BE2C (cell line): ENCODE measurements at regions not wholly inside any gene's neighbourhood (a gene's known extent, or its start where the extent isn't known, plus 50 kb on each side); places are given as distances from the start of the nearest gene placed in this dataset.

ENCODE experiments used
- DNase-seq: peaks from one replicate; pipeline ENCODE4 v3.0.0-alpha.2; 2020
- H3K27me3 ChIP-seq: fragments of 250-450 bp; sonication (Bioruptor Pico); 2 replicates; pipeline ENCODE4 v1.5.1; 2020; ENCODE audit warnings: mild to moderate bottlenecking
- H3K36me3 ChIP-seq: fragments of 250-450 bp; sonication (Bioruptor Pico); 2 replicates; pipeline ENCODE4 v1.5.1; 2020; ENCODE audit warnings: mild to moderate bottlenecking
- H3K4me1 ChIP-seq: fragments of 250-450 bp; sonication (Bioruptor Pico); 2 replicates; pipeline ENCODE4 v1.5.1; 2020
- H3K4me3 ChIP-seq: 2 replicates; pipeline ENCODE4 v1.5.1; 2011; ENCODE audit warnings: low read depth, low read length
- H3K9me3 ChIP-seq: fragments of 250-450 bp; sonication (Bioruptor Pico); 2 replicates; pipeline ENCODE4 v1.5.1; 2020
- CTCF ChIP-seq: IDR thresholded peaks from 2 replicates; pipeline ENCODE4 v1.5.1; 2012; ENCODE audit warnings: mild to moderate bottlenecking, low read depth, low read length

- no peak for DNase-seq
- H3K9me3 ChIP-seq: no peaks in the 10 kb centered on the region
- no peak overlapping the region for H3K4me3 ChIP-seq
- no peaks in the 10 kb centered on the region for H3K36me3 ChIP-seq
- peaks cover 11% of the 10 kb centered on the region for H3K27me3 ChIP-seq
- no peaks in the 10 kb centered on the region for H3K4me1 ChIP-seq
- TF ChIP-seq CTCF: no peak
Observed at GRCh38 chr7:98713165-98713810, 96.2 kb downstream of the NPTX2 start.

DNA sequence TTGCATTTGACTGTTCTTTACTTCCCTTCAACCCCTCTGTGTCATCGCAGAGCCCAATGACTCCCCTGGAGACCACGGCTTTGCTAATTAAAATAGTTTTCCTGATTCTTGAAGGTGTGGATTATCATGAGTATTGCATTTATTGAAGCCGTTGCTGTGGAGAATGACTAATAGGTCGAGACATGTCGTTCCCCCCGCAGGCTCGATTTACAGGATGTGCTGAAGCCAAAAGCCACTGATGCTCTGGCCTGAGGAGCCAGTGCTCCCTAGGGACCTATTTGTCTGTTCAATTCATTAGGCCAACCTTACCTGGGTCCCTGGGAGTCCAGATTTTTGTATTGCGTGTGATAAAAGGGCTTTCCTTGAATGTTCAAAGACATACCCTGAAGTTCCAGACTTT is 102.3 kb downstream of the NPTX2 start:
- no peaks in the 10 kb centered on the region for H3K27me3 ChIP-seq
- H3K9me3 ChIP-seq: no peaks in the 10 kb centered on the region; the same call in 1 of the 2 replicates
- no peak overlapping the region for H3K4me3 ChIP-seq
- H3K36me3 ChIP-seq: no peaks in the 10 kb centered on the region
- no peak for TF ChIP-seq CTCF
- no peak for DNase-seq
- no peaks in the 10 kb centered on the region for H3K4me1 ChIP-seq

GRCh38 chr7:98722402-98722801 is 105.3 kb downstream of the NPTX2 start:
- Histone ChIP-seq H3K4me1 (no peaks in the 10 kb centered on the region), H3K9me3 (no peaks in the 10 kb centered on the region; the same call in 1 of the 2 replicates), H3K36me3 (no peaks in the 10 kb centered on the region), H3K4me3 (no peak overlapping the region), H3K27me3 (no peaks in the 10 kb centered on the region)
- DNase-seq: no peak
- no peak for TF ChIP-seq CTCF

DNA sequence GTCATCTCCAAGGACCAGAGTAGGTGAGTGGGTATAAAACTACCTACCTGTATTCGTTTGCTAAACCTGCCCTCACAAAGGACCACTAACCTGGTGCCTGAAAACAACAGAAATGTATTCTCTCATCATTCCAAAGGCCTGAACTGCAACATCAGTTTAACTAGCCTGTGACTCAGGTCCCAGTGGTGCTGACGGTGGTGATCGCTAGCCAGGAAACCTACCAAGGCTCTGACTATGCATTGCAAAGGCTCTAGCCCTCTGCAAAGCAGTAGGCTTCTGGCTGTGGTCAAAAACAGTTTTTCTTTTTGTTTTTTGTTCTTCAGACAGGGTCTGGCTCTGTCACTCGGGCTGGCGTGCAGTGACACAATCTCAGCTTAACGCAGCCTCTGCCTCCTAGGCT is 107.5 kb downstream of the NPTX2 start:
- Histone ChIP-seq H3K4me3 (no peak overlapping the region), H3K36me3 (no peaks in the 10 kb centered on the region), H3K4me1 (no peaks in the 10 kb centered on the region), H3K27me3 (no peaks in the 10 kb centered on the region), H3K9me3 (no peaks in the 10 kb centered on the region; the same call in 1 of the 2 replicates)
- no peak for DNase-seq
- no peak for TF ChIP-seq CTCF

- no peak for DNase-seq
- no peaks in the 10 kb centered on the region for H3K4me1 ChIP-seq
- TF ChIP-seq CTCF: no peak
- no peaks in the 10 kb centered on the region for H3K36me3 ChIP-seq
- H3K27me3 ChIP-seq: no peaks in the 10 kb centered on the region
- no peaks in the 10 kb centered on the region for H3K9me3 ChIP-seq
- no peak overlapping the region for H3K4me3 ChIP-seq
Observed at GRCh38 chr7:98727146-98727709, 110.1 kb downstream of the NPTX2 start.

DNA sequence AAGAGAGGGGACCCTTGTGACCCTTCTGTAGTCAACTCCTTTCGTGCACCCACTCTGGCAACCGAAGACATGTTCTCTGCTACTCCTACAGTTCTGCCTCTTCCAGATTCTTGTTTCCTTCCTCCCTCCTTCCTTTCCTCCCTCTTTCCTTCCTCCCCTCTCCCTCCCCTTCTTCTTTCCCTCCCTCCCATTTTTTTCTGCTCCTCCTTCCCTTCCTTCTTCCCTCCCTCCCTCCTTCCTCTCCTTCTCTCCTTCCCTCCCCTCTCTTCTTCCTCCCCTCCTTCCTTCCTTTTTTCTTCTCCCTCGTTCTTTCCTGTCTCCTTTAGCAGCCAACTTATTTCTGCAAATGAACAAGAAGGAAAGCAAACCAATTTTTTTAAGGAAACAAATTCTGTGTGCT is 111.5 kb downstream of the NPTX2 start:
- DNase-seq: no peak
- H3K4me3 ChIP-seq: no peak overlapping the region
- H3K27me3 ChIP-seq: no peaks in the 10 kb centered on the region
- TF ChIP-seq CTCF: no peak
- H3K9me3 ChIP-seq: 0 out of 2 replicates have a peak, but pooled peaks cover 2% of the 10 kb centered on the region
- no peaks in the 10 kb centered on the region for H3K4me1 ChIP-seq
- no peaks in the 10 kb centered on the region for H3K36me3 ChIP-seq
